Endothelial cell of umbilical vein (primary cell): ENCODE measurements at regions not wholly inside any gene's neighbourhood (a gene's known extent, or its start where the extent isn't known, plus 50 kb on each side); places are given as distances from the start of the nearest gene placed in this dataset.

Experiments
- BruUV-seq: library from RNA; stranded (reverse); fragments of 400-500 nt; replicated peaks from 2 replicates; lab custom pipeline; 2021; lab: Mats Ljungman, UMichigan
- CTCF ChIA-PET: fragments of 300-600, 350-600 bp; sonication (Branson Sonifier 250); formaldehyde crosslinking; loops from one replicate; lab custom pipeline; 2021; ENCODE audit warnings: antibody characterized with exemption, inconsistent platforms; lab: Charles Lee
- POLR2A ChIA-PET: fragments of 300-600, 350-600 bp; sonication (Branson Sonifier 250); formaldehyde crosslinking; loops from one replicate; lab custom pipeline; 2021; ENCODE audit warnings: antibody characterized with exemption, inconsistent platforms; lab: Charles Lee
- DNase-seq: peaks from one replicate; pipeline ENCODE4 v3.0.0-alpha.2; 2011; ENCODE audit warnings: low read depth, low spot score
- FAIRE-seq: peaks from 2 replicates; lab custom pipeline; 2011; peaks lifted over from hg19 to GRCh38; lab: Jason Lieb, UNC
- H2AFZ ChIP-seq: 2 replicates; pipeline ENCODE4 v1.6.0; 2012; ENCODE audit warnings: low read depth, low read length, control low read depth, inconsistent platforms
- H3K27ac ChIP-seq: 2 replicates; pipeline ENCODE4 v1.5.1; 2011; ENCODE audit warnings: low read depth, mild to moderate bottlenecking, control low read depth, low read length, moderate library complexity; ENCODE audit not compliant: insufficient read depth
- H3K27me3 ChIP-seq, 2 experiments: 2 replicates each; pipeline versions ENCODE4 v1.6.0 to v1.6.1; 2011; ENCODE audit warnings: low read length in 2 of 2, mixed read lengths in 1 of 2; ENCODE audit not compliant: control insufficient read depth in 2 of 2, insufficient read depth in 2 of 2
- H3K36me3 ChIP-seq, 2 experiments: 2 replicates in 1 of 2; 3 replicates in 1 of 2; pipeline ENCODE4 v1.5.1; 2011; ENCODE audit warnings: low read length in 2 of 2, mild to moderate bottlenecking in 1 of 2, moderate library complexity in 1 of 2; ENCODE audit not compliant: control insufficient read depth in 2 of 2, insufficient read depth in 2 of 2; ENCODE audit errors: extremely low read depth in 1 of 2
- H3K4me1 ChIP-seq: 3 replicates; pipeline ENCODE4 v1.5.1; 2011; ENCODE audit warnings: mild to moderate bottlenecking, low read length; ENCODE audit not compliant: control insufficient read depth, insufficient read depth; ENCODE audit errors: extremely low read depth
- H3K4me2 ChIP-seq: 2 replicates; pipeline ENCODE4 v1.6.1; 2011; ENCODE audit warnings: low read length, control low read depth, mixed read lengths; ENCODE audit not compliant: insufficient read depth
- H3K4me3 ChIP-seq, 3 experiments: fragments of 200-600 bp in 1 of 3; sonication (generic), shearing (Covaris generic) in 1 of 3; replicated peaks in 1 of 3; 2 replicates each; pipeline ENCODE4 v1.5.1; 2011 to 2016; ENCODE audit warnings: control low read depth in 3 of 3, low read length in 3 of 3, mild to moderate bottlenecking in 2 of 3, inconsistent platforms in 1 of 3, low read depth in 1 of 3, moderate library complexity in 1 of 3; ENCODE audit not compliant: insufficient read depth in 1 of 3
- H3K79me2 ChIP-seq: 2 replicates; pipeline ENCODE4 v1.6.0; 2012; ENCODE audit warnings: low read length, inconsistent platforms; ENCODE audit not compliant: control insufficient read depth, insufficient read depth
- H3K9ac ChIP-seq: replicated peaks from 2 replicates; pipeline ENCODE3; 2011; ENCODE audit warnings: low read length, control low read depth; ENCODE audit not compliant: insufficient read depth; ENCODE audit errors: extremely low read depth
- H3K9me1 ChIP-seq: replicated peaks from 3 replicates; pipeline ENCODE4 v1.6.0; 2011; ENCODE audit warnings: mild to moderate bottlenecking, low read length; ENCODE audit not compliant: control insufficient read depth, insufficient read depth; ENCODE audit errors: extremely low read depth
- H3K9me3 ChIP-seq: replicated peaks from 2 replicates; pipeline ENCODE4 v1.5.1; 2012; ENCODE audit warnings: low read length, inconsistent platforms; ENCODE audit not compliant: control insufficient read depth, insufficient read depth
- H4K20me1 ChIP-seq: replicated peaks from 2 replicates; pipeline ENCODE3; 2011; ENCODE audit warnings: mild to moderate bottlenecking, low read length; ENCODE audit not compliant: control insufficient read depth, insufficient read depth; ENCODE audit errors: extremely low read depth
- CTCF ChIP-seq, 2 donors: IDR thresholded peaks; 1 replicate in 1 of 2; 2 replicates in 1 of 2; pipeline ENCODE4 v1.5.1; 2011; ENCODE audit warnings: low read length in 2 of 2, mild to moderate bottlenecking in 2 of 2, moderate library complexity in 2 of 2, control low read depth in 1 of 2, inconsistent platforms in 1 of 2, low read depth in 1 of 2; ENCODE audit not compliant: insufficient read depth in 1 of 2; ENCODE audit errors: extremely low read depth in 1 of 2
- EZH2 ChIP-seq: IDR thresholded peaks from 2 replicates; pipeline ENCODE4 v1.6.1; 2012; ENCODE audit warnings: borderline replicate concordance, low read depth, mild to moderate bottlenecking, moderate library complexity, low read length, inconsistent platforms; ENCODE audit not compliant: severe bottlenecking
- FOS ChIP-seq: IDR thresholded peaks from 2 replicates; pipeline ENCODE4 v1.6.1; 2011; ENCODE audit warnings: mild to moderate bottlenecking, low read length, moderate library complexity, borderline replicate concordance; ENCODE audit not compliant: insufficient read depth
- GATA2 ChIP-seq: IDR thresholded peaks from 2 replicates; pipeline ENCODE4 v1.7.0; 2011; ENCODE audit warnings: low read depth, mild to moderate bottlenecking, moderate library complexity, mixed read lengths, low read length; ENCODE audit not compliant: insufficient read length, insufficient read depth
- JUN ChIP-seq: IDR thresholded peaks from 2 replicates; pipeline ENCODE4 v1.6.1; 2011; ENCODE audit warnings: borderline replicate concordance, low read depth; ENCODE audit not compliant: insufficient read length, insufficient read depth
- MAX ChIP-seq: IDR thresholded peaks from 2 replicates; pipeline ENCODE4 v1.6.1; 2011; ENCODE audit not compliant: insufficient read depth, insufficient read length
- MYC ChIP-seq: IDR thresholded peaks from one replicate; pipeline ENCODE4 v1.6.1; 2011; ENCODE audit warnings: mild to moderate bottlenecking, low read depth, low read length
- POLR2A ChIP-seq: IDR thresholded peaks from 2 replicates; pipeline ENCODE4 v1.6.1; 2012; ENCODE audit warnings: low read depth, mild to moderate bottlenecking, control low read depth, low read length
- POLR2AphosphoS5 ChIP-seq: IDR thresholded peaks from 2 replicates; pipeline ENCODE4 v1.6.1; 2012; ENCODE audit warnings: low read depth, mild to moderate bottlenecking, control low read depth, low read length, moderate library complexity; ENCODE audit not compliant: insufficient read depth
- dilution Hi-C: fragments of 300-500 bp; cut with MboI; formaldehyde crosslinking; loops from one replicate; pipeline ENCODE4 v1.15.0; 2019; ENCODE audit warnings: low sequenced_read_pairs; ENCODE audit not compliant: extremely low pct_ligation_motif_present
- intact Hi-C: fragments of 100-400 bp; cut with micrococcal nuclease; formaldehyde crosslinking; loops from one replicate; pipeline ENCODE4 v1.10.0; 2022

- H3K27ac ChIP-seq = no peak overlapping the region
- H3K9me1 ChIP-seq = no peaks in the 10 kb centered on the region
- ChIA-PET CTCF (no interaction called here), POLR2A (no interaction called here)
- H3K36me3 ChIP-seq = no peaks in the 10 kb centered on the region
- peaks cover 9% of the 10 kb centered on the region for H3K4me1 ChIP-seq
- dilution Hi-C loops = no loop called here
- no peak overlapping the region for H3K4me2 ChIP-seq
- BruUV-seq = no TSS peak
- FAIRE-seq (no peak), DNase-seq (no peak)
- H3K27me3 ChIP-seq = no peaks in the 10 kb centered on the region
- no peaks in the 10 kb centered on the region for H4K20me1 ChIP-seq
- H3K9me3 ChIP-seq = no peaks in the 10 kb centered on the region
- no peak overlapping the region for H3K9ac ChIP-seq
- H3K79me2 ChIP-seq = no peaks in the 10 kb centered on the region
- no peak overlapping the region for H3K4me3 ChIP-seq
- intact Hi-C loops = no loop called here
- no peak for TF ChIP-seq POLR2AphosphoS5
- TF ChIP-seq JUN = no peak
- no peak for TF ChIP-seq POLR2A
- no peak for TF ChIP-seq EZH2
- no peak for TF ChIP-seq FOS
- no peak for TF ChIP-seq MAX
- TF ChIP-seq MYC = no peak
- TF ChIP-seq CTCF (IDR thresholded peaks at IDR 0.05; ENCODE audit: extremely low read depth in 1 of 2, insufficient read depth in 1 of 2, low read depth in 1 of 2, low read length in 2 of 2) = no peak
- no peak for TF ChIP-seq GATA2
- H2AFZ ChIP-seq = no peak overlapping the region
These were observed 84.5 kb downstream of the TMEM167A start for GRCh38 chr5:82992646-82993045.
